ENCODE measurements at regions not wholly inside any gene's neighbourhood (a gene's known extent, or its start where the extent isn't known, plus 50 kb on each side); places are given as distances from the start of the nearest gene placed in this dataset.

- TF ChIP-seq TCF12 (IDR thresholded peaks at IDR 0.05; ENCODE audit: low read depth) (no peak), MAX (IDR thresholded peaks at IDR 0.05) (no peak), TAF1 (IDR thresholded peaks at IDR 0.05; ENCODE audit: low read depth) (no peak), EGR1 (IDR thresholded peaks at IDR 0.05) (no peak)
Observed at GRCh38 chr16:86213437-86214205, 296.7 kb upstream of the FOXF1 start.

Measured in Ishikawa (cell line).